ENCODE measurements at regions not wholly inside any gene's neighbourhood (a gene's known extent, or its start where the extent isn't known, plus 50 kb on each side); places are given as distances from the start of the nearest gene placed in this dataset.

DNA sequence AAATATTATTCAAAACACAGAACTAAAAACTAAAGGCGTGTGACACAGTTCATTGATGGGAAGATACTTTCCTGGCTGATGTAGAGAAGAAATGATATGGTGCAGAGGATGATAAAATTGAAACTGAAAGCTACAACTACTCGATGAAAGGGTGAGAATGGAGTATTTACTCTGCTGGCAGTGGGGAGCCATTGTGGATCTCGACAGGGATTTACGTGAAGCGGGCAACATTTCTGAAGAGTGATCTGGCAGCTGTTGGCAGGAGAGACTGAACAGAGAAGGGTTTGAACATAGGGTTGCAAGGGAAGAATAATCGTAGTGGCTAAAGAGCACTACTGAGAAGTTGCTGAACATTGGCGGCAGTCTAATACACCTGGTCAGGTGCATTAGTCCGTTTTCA, 464.9 kb downstream of the PDZRN4 start:
- no peak overlapping the region for H2BK5ac ChIP-seq (ENCODE audit: low read depth, low read length, poor library complexity, severe bottlenecking)
- H2BK20ac ChIP-seq (ENCODE audit: low read depth, low read length): no peak overlapping the region
- BruUV-seq (replicated peaks): no TSS peak
- no peak overlapping the region for H2BK15ac ChIP-seq (ENCODE audit: low read depth, low read length)
- no peaks in the 10 kb centered on the region for H3K9me1 ChIP-seq (ENCODE audit: insufficient read depth, low read length)
- no peak overlapping the region for H3K27ac ChIP-seq (ENCODE audit: insufficient read depth, low read length)
- 75% methylated on average over 4 of the region's 8 CpGs; no CpG with 5 or more reads in 1 of the 2 experiments for WGBS, 2 experiments (ENCODE audit: extremely low coverage in 2 of 2, insufficient read length in 1 of 2)
- no peak overlapping the region for H2AFZ ChIP-seq (replicated peaks; ENCODE audit: low read length, poor library complexity)
- no peak overlapping the region for H3K4ac ChIP-seq (ENCODE audit: low read depth, low read length)
- no peaks in the 10 kb centered on the region for H3K4me1 ChIP-seq (ENCODE audit: control insufficient read depth, insufficient read depth, low read length)
- no peak overlapping the region for H3K56ac ChIP-seq (ENCODE audit: extremely low read depth, insufficient read depth, low read length)
- no peak overlapping the region for H2AK5ac ChIP-seq (ENCODE audit: low read depth, low read length)
- H3K9ac ChIP-seq (ENCODE audit: low read depth, low read length): no peak overlapping the region
- no peaks in the 10 kb centered on the region for H3K9me3 ChIP-seq (ENCODE audit: control insufficient read depth, insufficient read depth, low read length)
- no peak for DNase-seq
- in situ Hi-C loops (cut with MboI; ENCODE audit: low sequenced_read_pairs) (no loop called here), dilution Hi-C loops (cut with HindIII; ENCODE audit: low sequenced_read_pairs, unreplicated experiment) (no loop called here), intact Hi-C loops (cut with micrococcal nuclease) (no loop called here)
- ChIA-PET CTCF (interaction anchor here (0.7 kb wide), 1 partner anchor 11 kb away, joined by 3 read pairs; no protein-coding TSS in a partner anchor), POLR2A (ENCODE audit: unreplicated experiment) (no interaction called here)
- H3K36me3 ChIP-seq (ENCODE audit: control insufficient read depth, insufficient read depth, low read length): no peaks in the 10 kb centered on the region
- no peak overlapping the region for H3K4me2 ChIP-seq (ENCODE audit: low read depth, low read length)
- H4K8ac ChIP-seq (ENCODE audit: low read depth in 2 of 2, low read length in 2 of 2): no peak overlapping the region
- no peaks in the 10 kb centered on the region for H4K20me1 ChIP-seq (ENCODE audit: insufficient read depth, low read length)
- no peaks in the 10 kb centered on the region for H3K79me1 ChIP-seq (ENCODE audit: low read depth in 1 of 2, low read length in 2 of 2)
- no peaks in the 10 kb centered on the region for H3K27me3 ChIP-seq (ENCODE audit: control insufficient read depth, insufficient read depth, low read length)
- no peak for TF ChIP-seq FOS (IDR thresholded peaks at IDR 0.05; ENCODE audit: low read depth, low read length)
- no peak for TF ChIP-seq MAFK (IDR thresholded peaks at IDR 0.05; ENCODE audit: low read depth, low read length)
- TF ChIP-seq RFX5 (IDR thresholded peaks at IDR 0.05; ENCODE audit: low read depth, low read length): no peak
- TF ChIP-seq, protein P1, sequence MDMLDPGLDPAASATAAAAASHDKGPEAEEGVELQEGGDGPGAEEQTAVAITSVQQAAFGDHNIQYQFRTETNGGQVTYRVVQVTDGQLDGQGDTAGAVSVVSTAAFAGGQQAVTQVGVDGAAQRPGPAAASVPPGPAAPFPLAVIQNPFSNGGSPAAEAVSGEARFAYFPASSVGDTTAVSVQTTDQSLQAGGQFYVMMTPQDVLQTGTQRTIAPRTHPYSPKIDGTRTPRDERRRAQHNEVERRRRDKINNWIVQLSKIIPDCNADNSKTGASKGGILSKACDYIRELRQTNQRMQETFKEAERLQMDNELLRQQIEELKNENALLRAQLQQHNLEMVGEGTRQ (IDR thresholded peaks at IDR 0.05; ENCODE audit: low read depth, low read length): no peak
- no peak for TF ChIP-seq MAZ (IDR thresholded peaks at IDR 0.05; ENCODE audit: borderline replicate concordance, low read depth, low read length)
- no peak for TF ChIP-seq RCOR1 (IDR thresholded peaks at IDR 0.05; ENCODE audit: insufficient replicate concordance, low read length)
- TF ChIP-seq NFE2L2 (IDR thresholded peaks at IDR 0.05; ENCODE audit: low read depth, low read length): no peak
- TF ChIP-seq, protein P2, sequence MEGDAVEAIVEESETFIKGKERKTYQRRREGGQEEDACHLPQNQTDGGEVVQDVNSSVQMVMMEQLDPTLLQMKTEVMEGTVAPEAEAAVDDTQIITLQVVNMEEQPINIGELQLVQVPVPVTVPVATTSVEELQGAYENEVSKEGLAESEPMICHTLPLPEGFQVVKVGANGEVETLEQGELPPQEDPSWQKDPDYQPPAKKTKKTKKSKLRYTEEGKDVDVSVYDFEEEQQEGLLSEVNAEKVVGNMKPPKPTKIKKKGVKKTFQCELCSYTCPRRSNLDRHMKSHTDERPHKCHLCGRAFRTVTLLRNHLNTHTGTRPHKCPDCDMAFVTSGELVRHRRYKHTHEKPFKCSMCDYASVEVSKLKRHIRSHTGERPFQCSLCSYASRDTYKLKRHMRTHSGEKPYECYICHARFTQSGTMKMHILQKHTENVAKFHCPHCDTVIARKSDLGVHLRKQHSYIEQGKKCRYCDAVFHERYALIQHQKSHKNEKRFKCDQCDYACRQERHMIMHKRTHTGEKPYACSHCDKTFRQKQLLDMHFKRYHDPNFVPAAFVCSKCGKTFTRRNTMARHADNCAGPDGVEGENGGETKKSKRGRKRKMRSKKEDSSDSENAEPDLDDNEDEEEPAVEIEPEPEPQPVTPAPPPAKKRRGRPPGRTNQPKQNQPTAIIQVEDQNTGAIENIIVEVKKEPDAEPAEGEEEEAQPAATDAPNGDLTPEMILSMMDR (conservative IDR thresholded peaks at IDR 0.05; ENCODE audit: low read depth, low read length): no peak
- TF ChIP-seq, protein P3, sequence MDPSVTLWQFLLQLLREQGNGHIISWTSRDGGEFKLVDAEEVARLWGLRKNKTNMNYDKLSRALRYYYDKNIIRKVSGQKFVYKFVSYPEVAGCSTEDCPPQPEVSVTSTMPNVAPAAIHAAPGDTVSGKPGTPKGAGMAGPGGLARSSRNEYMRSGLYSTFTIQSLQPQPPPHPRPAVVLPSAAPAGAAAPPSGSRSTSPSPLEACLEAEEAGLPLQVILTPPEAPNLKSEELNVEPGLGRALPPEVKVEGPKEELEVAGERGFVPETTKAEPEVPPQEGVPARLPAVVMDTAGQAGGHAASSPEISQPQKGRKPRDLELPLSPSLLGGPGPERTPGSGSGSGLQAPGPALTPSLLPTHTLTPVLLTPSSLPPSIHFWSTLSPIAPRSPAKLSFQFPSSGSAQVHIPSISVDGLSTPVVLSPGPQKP (IDR thresholded peaks at IDR 0.05; ENCODE audit: borderline replicate concordance, low read depth, low read length): no peak
- TF ChIP-seq CEBPB (IDR thresholded peaks at IDR 0.05; ENCODE audit: low read depth, low read length): no peak
- TF ChIP-seq POLR2A (IDR thresholded peaks at IDR 0.05; ENCODE audit: low read depth, low read length): no peak
- no peak for TF ChIP-seq CHD1 (IDR thresholded peaks at IDR 0.05; ENCODE audit: low read depth, low read length)
- TF ChIP-seq SMC3 (IDR thresholded peaks at IDR 0.05; ENCODE audit: low read depth, low read length): no peak
- TF ChIP-seq MXI1 (IDR thresholded peaks at IDR 0.05; ENCODE audit: borderline replicate concordance, low read depth, low read length): no peak
- TF ChIP-seq BHLHE40 (IDR thresholded peaks at IDR 0.05; ENCODE audit: low read depth, low read length): no peak
- no peak for TF ChIP-seq RAD21 (IDR thresholded peaks at IDR 0.05; ENCODE audit: low read length)
- H4K91ac ChIP-seq (ENCODE audit: insufficient read depth, low read depth, low read length): no peak overlapping the region
- no peak overlapping the region for H3K4me3 ChIP-seq (ENCODE audit: insufficient read depth, low read depth, low read length)
- H3K18ac ChIP-seq (ENCODE audit: low read depth, low read length): no peak overlapping the region
- no peak for ATAC-seq (ENCODE audit: low read depth)
- H3K14ac ChIP-seq (replicated peaks; ENCODE audit: low read depth, low read length): no peak overlapping the region
- H3K23ac ChIP-seq (ENCODE audit: low read depth, low read length): no peak overlapping the region
- no peak overlapping the region for H4K5ac ChIP-seq (ENCODE audit: low read depth, low read length)
- no peak overlapping the region for H2BK120ac ChIP-seq (ENCODE audit: low read depth, low read length)
- no peak overlapping the region for H2AK9ac ChIP-seq (replicated peaks; ENCODE audit: low read depth, low read length, poor library complexity)

Data from IMR-90 (cell line).